Left lung (tissue), 4 donors: ENCODE measurements at regions not wholly inside any gene's neighbourhood (a gene's known extent, or its start where the extent isn't known, plus 50 kb on each side); places are given as distances from the start of the nearest gene placed in this dataset.

Source experiments
- ATAC-seq: fragments of 200-7000 bp; cut with Tn5 transposase; one replicate; pipeline ENCODE4 v1.9.1; 2020; ENCODE audit warnings: moderate library complexity
- DNase-seq, 4 donors: peaks; one replicate each; pipeline ENCODE4 v3.0.0-alpha.2; 2013 to 2020
- H3K27ac ChIP-seq, 2 donors: fragments of 200-600 bp; sonication (generic) in 1 of 2; one replicate each; pipeline versions ENCODE4 v1.5.0 to v1.8.0; 2020 to 2021
- H3K27me3 ChIP-seq, 2 donors: fragments of 200-600 bp; sonication (generic) in 1 of 2; one replicate each; pipeline versions ENCODE4 v1.5.0 to v1.8.0; 2020 to 2021
- H3K36me3 ChIP-seq, 2 donors: fragments of 200-600 bp; sonication (generic) in 1 of 2; one replicate each; pipeline versions ENCODE4 v1.5.0 to v1.8.0; 2020 to 2021
- H3K4me1 ChIP-seq, 2 donors: fragments of 200-600 bp; one replicate each; pipeline ENCODE4 v1.8.0; 2021
- H3K4me3 ChIP-seq, 2 donors: fragments of 200-600 bp; sonication (generic) in 1 of 2; one replicate each; pipeline versions ENCODE4 v1.5.0 to v1.8.0; 2020 to 2021; ENCODE audit warnings: mild to moderate bottlenecking in 1 of 2
- H3K9me3 ChIP-seq, 2 donors: fragments of 200-600 bp; sonication (generic) in 1 of 2; one replicate each; pipeline versions ENCODE4 v1.5.0 to v1.8.0; 2020 to 2021
- CTCF ChIP-seq, 2 donors: fragments of 200-600 bp; sonication (generic) in 1 of 2; IDR thresholded peaks; one replicate each; pipeline versions ENCODE4 v1.5.0 to v1.8.0; 2021; ENCODE audit warnings: antibody characterized with exemption in 2 of 2
- intact Hi-C, 2 donors: fragments of 100-400 bp; cut with DNase I; formaldehyde crosslinking; loops; one replicate each; pipeline versions ENCODE4 v1.11.2 to v1.14.2; 2022
- donor health status: DM: no; HTN: yes; CAD: no.
- donor health status: DM: no; HTN: no; CAD: no.

- Histone ChIP-seq H3K9me3 (no peaks in the 10 kb centered on the region), H3K36me3 (no peaks in the 10 kb centered on the region), H3K27me3 (no peaks in the 10 kb centered on the region), H3K4me1 (no peaks in the 10 kb centered on the region), H3K27ac (no peak overlapping the region), H3K4me3 (no peak overlapping the region)
- intact Hi-C loops: no loop called here
- DNase-seq (no peak), ATAC-seq (no peak)
- no peak for TF ChIP-seq CTCF (IDR thresholded peaks at IDR 0.05)
Measured at GRCh38 chr2:190596993-190597392, 51.9 kb upstream of the NAB1 start.

DNA sequence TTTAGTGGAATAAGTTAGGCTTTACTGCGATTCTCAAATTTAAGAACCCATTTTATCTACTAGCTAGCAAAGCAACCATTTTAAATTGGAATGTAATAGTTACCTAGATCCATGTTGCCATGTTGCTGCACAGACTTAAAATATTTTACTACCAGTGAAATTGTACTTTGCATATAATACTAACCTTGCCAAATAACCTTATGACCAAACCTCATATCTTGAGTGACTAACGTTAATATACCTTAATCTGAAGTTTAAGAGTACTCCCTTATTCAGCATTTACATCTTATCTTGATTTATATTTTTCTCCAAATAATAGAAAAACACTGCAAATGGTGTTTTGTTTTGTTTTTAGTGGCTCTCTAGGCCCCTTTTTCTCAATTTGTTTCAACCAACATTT is 50.3 kb upstream of the NAB1 start:
- ATAC-seq (no peak), DNase-seq (no peak)
- TF ChIP-seq CTCF (IDR thresholded peaks at IDR 0.05): no peak
- Histone ChIP-seq H3K4me1 (no peaks in the 10 kb centered on the region), H3K36me3 (no peaks in the 10 kb centered on the region), H3K27ac (no peak overlapping the region), H3K4me3 (no peak overlapping the region), H3K27me3 (no peaks in the 10 kb centered on the region), H3K9me3 (no peaks in the 10 kb centered on the region)
- intact Hi-C loops: no loop called here

DNA sequence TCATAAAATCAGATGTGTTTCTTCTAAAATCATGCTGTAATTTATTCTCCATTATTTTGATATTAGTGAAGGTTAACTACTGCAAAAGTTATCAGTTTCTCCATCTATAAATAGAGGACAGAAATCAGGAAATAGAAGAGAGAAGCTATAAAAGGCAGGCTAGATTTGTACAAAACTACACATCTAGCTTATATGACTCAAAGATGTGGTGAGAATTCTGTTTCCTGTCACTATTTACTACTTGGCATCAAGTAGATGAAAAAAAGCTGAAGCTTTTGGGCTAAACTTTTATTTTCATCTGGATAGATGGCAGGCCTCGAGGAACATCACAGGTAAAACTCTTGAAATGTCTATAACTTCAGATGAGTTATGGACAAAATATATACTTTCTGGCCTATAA is 49.8 kb upstream of the NAB1 start:
- Histone ChIP-seq H3K27ac (no peak overlapping the region), H3K4me3 (no peak overlapping the region), H3K36me3 (no peaks in the 10 kb centered on the region), H3K9me3 (no peaks in the 10 kb centered on the region), H3K27me3 (no peaks in the 10 kb centered on the region), H3K4me1 (no peaks in the 10 kb centered on the region)
- no peak for ATAC-seq
- intact Hi-C loops: no loop called here
- TF ChIP-seq CTCF (IDR thresholded peaks at IDR 0.05): no peak
- no peak for DNase-seq
